Stimulated activated CD8-positive, alpha-beta memory T cell treated with anti-CD3 and anti-CD28 coated beads, Interleukin-4, amount 100 ng/mL, for 48 hours (primary cell): ENCODE measurements at regions not wholly inside any gene's neighbourhood (a gene's known extent, or its start where the extent isn't known, plus 50 kb on each side); places are given as distances from the start of the nearest gene placed in this dataset.

Experiments
- DNase-seq: peaks from one replicate; pipeline ENCODE4 v3.0.0-alpha.2; 2020

GRCh38 chr1:4292861-4293260 lies 361.5 kb upstream of the AJAP1 start:
- DNase-seq, result no peak

- DNase-seq, result no peak
These were observed 355.9 kb upstream of the AJAP1 start for GRCh38 chr1:4298361-4299083.

- DNase-seq, result no peak
These were observed 353.4 kb upstream of the AJAP1 start for GRCh38 chr1:4301007-4301406.

GRCh38 chr1:4303303-4303702 lies 351.1 kb upstream of the AJAP1 start:
- DNase-seq, result no peak

- no peak for DNase-seq
These were observed 348.7 kb upstream of the AJAP1 start for GRCh38 chr1:4305526-4306301.

- no peak for DNase-seq
These were observed 347.6 kb upstream of the AJAP1 start for GRCh38 chr1:4306559-4307467.

- no peak for DNase-seq
These were observed 347.0 kb upstream of the AJAP1 start for GRCh38 chr1:4307468-4307845.

GRCh38 chr1:4307911-4308545 lies 346.4 kb upstream of the AJAP1 start:
- DNase-seq, result no peak

GRCh38 chr1:4308806-4309205 lies 345.6 kb upstream of the AJAP1 start:
- no peak for DNase-seq

GRCh38 chr1:4309676-4310320 lies 344.6 kb upstream of the AJAP1 start:
- DNase-seq, result no peak

GRCh38 chr1:4310396-4310923 lies 343.9 kb upstream of the AJAP1 start:
- no peak for DNase-seq

- no peak for DNase-seq
These were observed 342.4 kb upstream of the AJAP1 start for GRCh38 chr1:4312024-4312423.

- DNase-seq, result no peak
These were observed 339.2 kb upstream of the AJAP1 start for GRCh38 chr1:4315202-4315601.

- DNase-seq, result no peak
These were observed 337.2 kb upstream of the AJAP1 start for GRCh38 chr1:4317207-4317606.

- DNase-seq, result no peak
These were observed 335.7 kb upstream of the AJAP1 start for GRCh38 chr1:4318720-4319119.

GRCh38 chr1:4319496-4319895 lies 334.9 kb upstream of the AJAP1 start:
- DNase-seq, result no peak

GRCh38 chr1:4322881-4323280 lies 331.5 kb upstream of the AJAP1 start:
- no peak for DNase-seq

- no peak for DNase-seq
These were observed 331.1 kb upstream of the AJAP1 start for GRCh38 chr1:4323309-4323708.

- no peak for DNase-seq
These were observed 329.9 kb upstream of the AJAP1 start for GRCh38 chr1:4324525-4324924.

GRCh38 chr1:4327142-4327541 lies 327.3 kb upstream of the AJAP1 start:
- no peak for DNase-seq

- no peak for DNase-seq
These were observed 325.9 kb upstream of the AJAP1 start for GRCh38 chr1:4328402-4329071.
